Left colon (tissue), 2 donors: ENCODE measurements at regions not wholly inside any gene's neighbourhood (a gene's known extent, or its start where the extent isn't known, plus 50 kb on each side); places are given as distances from the start of the nearest gene placed in this dataset.
A peak's percentile ranks its signal among the peaks of the same experiment; 100 is the strongest.

ENCODE experiments used
- ATAC-seq: fragments of 200-7000 bp; cut with Tn5 transposase; one replicate; pipeline ENCODE4 v1.9.1; 2020; ENCODE audit warnings: mild to moderate bottlenecking, moderate library complexity
- DNase-seq, 2 donors: peaks; one replicate each; pipeline ENCODE4 v3.0.0-alpha.2; 2020
- intact Hi-C, 2 donors: fragments of 100-400 bp; cut with DNase I in 1 of 2; cut with micrococcal nuclease in 1 of 2; formaldehyde crosslinking; loops; one replicate each; pipeline versions ENCODE4 v1.11.2 to v1.14.0; 2022; cut with DNase I, micrococcal nuclease
- donor health status: DM: no; HTN: no; CAD: no.
- donor health status: DM: yes; HTN: yes; CAD: no.

DNA sequence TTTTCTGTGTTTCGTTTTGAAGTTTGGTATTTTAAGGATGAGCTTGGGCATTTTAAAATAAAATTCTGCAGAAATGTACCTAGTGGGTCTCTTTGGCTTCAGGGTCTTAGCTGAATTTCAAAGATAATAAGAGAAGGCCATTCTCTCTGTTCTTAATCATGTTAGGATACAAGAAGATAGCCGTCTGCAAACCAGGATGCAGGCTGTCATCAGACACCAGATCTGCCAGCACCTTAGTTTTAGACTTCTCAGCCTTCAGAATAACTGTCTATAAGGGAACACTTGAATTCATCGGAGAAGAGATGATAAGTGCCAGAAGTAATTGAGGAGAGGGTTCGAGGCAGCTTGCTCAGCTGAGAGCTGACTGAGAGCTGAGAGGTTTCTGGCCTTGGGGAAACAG lies 202.1 kb downstream of the REEP3 start:
- intact Hi-C loops: loop anchor here in 1 of 2 donors (2.0 kb wide), 1 partner anchor 557 kb away; no protein-coding TSS in a partner anchor

DNA sequence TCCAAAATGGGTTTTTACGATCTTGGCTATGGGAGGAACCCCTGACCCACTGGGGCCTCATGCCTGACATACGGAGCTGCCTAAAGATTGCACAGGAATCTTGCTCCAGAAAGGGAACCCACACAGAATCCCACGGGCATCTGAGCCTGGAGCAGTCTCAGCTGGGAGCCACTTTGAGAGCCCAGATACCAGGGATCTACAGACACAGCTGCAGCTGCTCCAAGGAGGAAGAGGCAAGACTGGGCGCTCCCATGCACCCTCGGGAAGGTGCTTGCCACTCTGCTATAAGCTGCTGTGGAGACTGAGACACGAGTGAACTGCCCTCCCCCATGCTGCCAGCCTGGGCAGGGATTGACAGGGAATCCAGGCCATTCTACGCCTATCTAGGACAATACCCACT lies 202.5 kb downstream of the REEP3 start:
- intact Hi-C loops: loop anchor here in 1 of 2 donors (2.0 kb wide), 1 partner anchor 557 kb away; no protein-coding TSS in a partner anchor
- DNase-seq (no peak), ATAC-seq (no peak)

More for the DNA sequence above, 202.1 kb downstream of the REEP3 start:
- no peak for ATAC-seq
- no peak for DNase-seq

DNA sequence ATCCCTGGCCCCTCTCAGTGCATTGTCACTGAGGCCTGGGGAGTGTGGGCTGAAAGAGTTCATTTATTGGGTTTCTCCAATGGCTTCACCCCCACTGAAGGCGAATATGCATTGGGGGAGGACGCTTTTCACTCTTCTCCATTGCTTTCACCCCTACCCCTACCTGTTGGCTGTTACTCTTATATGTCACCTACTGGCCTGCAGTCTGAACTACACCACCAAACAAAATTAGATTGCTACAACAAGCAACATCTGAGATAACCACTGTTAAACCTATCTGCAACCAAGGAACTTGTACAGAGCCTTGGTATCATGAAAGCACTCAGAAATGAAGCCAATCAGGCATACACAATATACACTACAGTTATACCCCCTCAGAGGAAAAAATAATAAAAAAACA lies 203.7 kb downstream of the REEP3 start:
- intact Hi-C loops: no loop called here
- ATAC-seq: no peak

DNA sequence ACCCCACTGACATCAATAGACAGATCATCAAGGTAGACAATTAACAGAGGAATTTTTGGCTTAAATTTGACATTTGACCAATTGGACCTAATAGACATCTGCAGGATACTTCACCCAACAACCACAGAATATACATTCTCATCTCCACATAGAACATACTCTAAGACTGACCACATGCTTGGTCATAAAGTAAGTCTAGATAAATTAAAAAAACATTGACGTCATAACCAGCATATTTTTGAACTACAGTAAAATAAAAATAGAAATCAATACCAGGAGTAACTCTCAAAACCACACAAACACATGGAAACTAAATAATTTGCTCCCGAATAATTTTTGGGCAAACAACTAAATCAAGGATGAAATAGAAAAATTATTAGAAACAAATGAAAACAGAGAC lies 205.7 kb downstream of the REEP3 start:
- DNase-seq (no peak), ATAC-seq (no peak)
- intact Hi-C loops: no loop called here

More for the DNA sequence above, 203.7 kb downstream of the REEP3 start:
- DNase-seq: no peak

DNA sequence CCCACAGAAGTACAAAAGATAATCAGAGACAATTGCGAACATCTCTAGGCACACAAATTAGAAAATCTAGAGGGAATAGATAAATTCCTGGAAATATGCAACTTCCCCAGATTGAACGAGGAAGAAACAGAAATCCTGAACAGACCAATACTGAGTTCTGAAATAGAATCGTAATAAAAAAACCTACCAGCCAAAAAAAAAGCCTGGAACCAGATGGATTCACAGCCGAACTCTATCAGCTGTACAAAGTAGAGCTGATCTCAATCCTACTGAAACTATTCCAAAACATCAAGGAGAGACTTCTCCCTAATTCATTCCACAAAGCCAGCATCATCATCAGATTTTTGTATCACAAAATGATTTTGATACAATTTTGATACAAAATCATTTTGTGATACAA lies 206.4 kb downstream of the REEP3 start:
- DNase-seq: no peak
- no peak for ATAC-seq
- intact Hi-C loops: no loop called here

DNA sequence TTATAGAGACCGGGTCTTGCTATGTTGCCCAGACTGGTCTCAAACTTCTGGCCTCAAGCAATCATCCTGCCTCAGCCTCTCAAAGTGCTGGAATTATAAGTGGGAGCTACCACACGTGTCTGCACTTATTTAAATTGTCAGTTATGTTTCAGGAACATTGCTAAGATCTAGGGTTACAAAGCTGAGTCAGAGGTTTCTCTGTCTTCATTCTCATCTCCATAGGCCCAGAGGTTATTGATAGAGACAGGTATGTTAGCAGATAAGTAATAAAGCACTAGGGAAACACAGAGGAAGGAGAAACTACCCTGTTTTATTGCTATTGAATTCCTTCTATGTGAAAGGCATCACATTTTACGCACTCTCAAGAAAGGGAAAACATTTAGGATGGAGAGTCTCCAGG lies 214.1 kb downstream of the REEP3 start:
- no peak for DNase-seq
- no peak for ATAC-seq
- intact Hi-C loops: no loop called here

DNA sequence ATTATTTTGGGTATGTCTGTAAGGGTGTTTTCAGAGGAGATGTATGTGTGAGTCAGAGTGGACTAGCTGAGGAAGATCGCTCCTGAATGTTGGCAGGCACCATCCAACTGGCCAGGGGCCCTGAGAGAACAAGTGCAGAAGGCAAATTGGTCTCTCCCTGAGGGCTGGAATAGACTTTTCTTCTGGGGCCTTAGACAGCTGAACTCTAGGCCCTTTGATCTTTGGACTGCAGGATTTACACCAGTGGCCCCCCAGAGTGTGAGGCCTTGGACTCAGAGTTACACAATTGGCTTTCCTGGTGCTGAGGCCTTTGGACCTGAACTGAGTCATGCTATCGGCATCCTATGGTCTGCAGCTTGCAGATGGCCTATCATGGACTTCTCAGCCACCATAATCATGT lies 217.2 kb downstream of the REEP3 start:
- ATAC-seq: peak; percentile 76
- DNase-seq: no peak
- intact Hi-C loops: no loop called here

DNA sequence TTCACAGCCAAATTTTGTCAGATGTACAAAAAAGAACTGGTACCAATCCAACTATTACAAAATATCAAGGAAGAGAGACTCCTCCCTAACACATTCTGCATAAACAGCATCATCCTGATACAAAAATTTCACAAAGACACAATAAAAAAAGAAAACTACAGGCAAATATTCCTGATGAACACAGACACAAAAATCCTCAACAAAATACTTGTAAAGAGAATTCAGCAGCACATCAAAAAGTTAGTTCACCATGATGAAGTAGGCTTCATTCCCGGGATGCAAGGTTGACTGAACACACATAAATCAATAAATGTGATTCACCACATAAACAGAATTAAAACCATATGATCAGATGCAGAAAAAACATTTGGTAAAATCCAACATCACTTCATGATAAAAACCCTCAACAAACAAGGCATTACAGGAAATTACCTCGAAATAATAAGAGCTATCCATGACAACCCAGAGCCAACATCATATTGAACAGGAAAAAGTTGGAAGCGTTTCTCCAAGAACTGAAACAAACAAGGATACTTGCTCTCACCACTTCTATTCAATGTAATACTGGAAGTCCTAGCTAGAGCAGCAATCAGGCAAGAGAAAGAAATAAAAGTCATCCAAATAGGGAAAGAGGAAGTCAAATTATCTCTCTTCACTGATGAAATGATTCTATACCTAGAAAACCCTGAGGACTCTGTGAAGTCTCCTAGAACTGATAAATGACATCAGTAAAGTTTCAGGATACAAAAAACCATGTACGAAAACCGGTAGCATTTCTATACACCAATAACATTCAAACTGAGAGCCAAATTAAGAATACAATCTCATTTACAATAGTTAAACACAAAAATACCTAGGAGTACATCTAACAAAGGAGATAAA lies 223.1 kb downstream of the REEP3 start:
- intact Hi-C loops: no loop called here
- DNase-seq (no peak), ATAC-seq (no peak)

DNA sequence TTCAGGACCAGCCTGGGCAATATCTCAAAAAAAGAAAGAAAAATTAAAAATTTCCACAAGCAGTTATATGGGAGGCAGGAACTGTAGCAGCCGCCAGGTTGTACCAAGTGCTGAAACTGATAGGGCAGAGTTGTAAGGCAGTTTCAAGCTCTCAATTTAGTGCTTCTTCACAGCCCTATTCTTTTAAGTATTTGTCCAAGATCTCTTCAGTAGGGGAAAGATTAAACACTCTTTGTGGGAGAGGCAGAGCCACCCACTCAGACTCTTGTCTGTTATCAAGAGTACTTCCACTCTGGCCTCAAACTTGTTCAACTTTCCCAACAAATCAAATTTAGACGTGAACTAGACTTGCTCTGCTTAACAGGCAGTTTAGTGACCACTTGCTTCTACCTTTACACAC lies 228.7 kb downstream of the REEP3 start:
- ATAC-seq (no peak), DNase-seq (no peak)
- intact Hi-C loops: no loop called here

DNA sequence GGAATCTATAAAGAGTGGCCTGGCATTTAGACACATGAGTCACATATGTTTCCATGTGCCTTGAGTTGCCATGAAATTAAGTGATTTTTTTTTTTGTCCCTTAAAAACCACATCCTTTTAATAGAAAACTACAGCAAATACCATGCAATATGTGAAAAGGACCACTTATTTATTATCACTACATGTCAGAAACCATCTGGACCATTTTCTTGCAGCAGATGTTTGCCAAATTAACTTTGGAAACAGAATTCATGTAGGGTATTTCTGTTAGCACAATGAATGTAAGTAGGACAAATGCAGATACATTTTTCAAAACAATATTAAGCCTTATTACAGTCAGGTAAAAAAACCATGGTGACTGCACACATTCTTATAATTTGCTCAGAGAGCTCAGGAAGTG lies 230.6 kb downstream of the REEP3 start:
- intact Hi-C loops: no loop called here
- ATAC-seq (no peak), DNase-seq (no peak)

DNA sequence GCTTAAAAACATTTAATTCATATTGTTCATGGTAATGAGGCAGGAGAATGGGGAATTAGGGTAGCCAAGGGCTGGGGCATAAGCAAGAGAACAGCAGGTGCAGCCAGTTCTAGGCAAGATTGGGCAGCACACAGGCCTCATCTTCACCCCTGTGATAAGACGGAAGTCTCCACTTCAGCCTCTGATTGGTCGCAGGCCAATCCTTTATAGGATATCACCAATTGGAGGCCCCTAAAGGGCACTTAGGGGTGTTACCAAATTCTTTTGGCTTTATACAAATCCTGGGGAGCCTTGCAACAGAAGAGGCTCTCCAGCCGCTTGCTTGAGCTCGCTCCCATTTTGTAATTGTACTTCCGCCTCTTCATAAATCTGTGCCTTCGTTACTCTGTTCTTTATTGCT lies 231.1 kb downstream of the REEP3 start:
- DNase-seq (no peak), ATAC-seq (no peak)
- intact Hi-C loops: no loop called here

DNA sequence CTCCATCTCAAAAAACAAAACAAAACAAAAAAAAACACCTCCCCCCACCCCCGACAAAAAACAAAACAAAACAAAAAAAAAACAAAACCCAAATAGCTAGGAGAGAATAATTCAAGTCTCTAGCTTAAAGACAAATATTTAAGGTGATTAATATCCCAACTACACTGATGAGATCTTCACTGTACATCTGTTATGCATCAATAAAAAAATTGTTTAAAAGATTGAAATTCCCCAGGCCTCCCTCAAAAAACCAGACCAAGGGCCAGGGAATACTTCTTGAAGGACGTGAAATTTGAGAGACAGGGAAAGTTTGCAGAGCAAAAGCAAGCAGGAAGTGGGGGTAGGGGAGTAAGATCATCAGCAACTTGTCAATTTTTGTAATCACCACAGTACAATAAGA lies 232.6 kb downstream of the REEP3 start:
- DNase-seq: no peak
- no peak for ATAC-seq
- intact Hi-C loops: no loop called here

DNA sequence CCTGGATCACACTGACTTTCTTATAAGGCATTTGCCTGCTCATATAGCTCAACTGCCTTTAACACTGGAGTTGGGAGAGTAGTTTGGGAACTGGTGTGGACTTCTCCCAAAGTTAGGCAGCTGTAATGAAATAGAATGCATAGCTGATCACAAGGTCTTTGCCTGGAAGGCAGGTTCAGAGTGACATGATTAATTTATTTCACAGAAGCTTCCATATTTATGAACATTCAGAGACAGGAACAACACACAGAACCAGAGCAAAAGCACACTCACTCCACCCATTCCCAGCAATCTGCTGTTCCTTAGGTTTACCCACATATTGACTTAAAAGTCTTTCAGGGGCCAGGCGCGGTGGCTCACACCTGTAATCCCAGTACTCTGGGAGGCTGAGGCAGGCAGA lies 234.2 kb downstream of the REEP3 start:
- ATAC-seq: no peak
- no peak for DNase-seq
- intact Hi-C loops: no loop called here

DNA sequence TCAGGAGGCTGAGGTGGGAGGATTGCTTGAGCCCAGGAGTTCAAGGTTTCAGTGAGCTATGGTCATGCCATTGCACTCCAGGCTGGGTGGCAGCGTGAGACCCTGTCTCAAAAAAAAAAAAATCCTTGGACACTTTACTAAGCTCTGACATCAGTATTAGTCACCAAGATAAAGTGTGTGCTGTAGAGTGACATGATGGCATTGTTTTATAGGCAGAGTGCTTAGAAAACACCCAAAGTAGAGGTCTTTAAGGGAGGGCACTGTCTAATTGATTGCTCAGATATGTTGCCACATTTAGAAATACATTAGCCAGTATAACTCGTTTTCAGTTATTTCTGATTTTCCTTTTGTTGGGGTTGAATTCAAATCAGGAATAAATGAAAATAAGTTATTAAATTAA lies 235.9 kb downstream of the REEP3 start:
- intact Hi-C loops: no loop called here
- ATAC-seq: no peak
- no peak for DNase-seq

DNA sequence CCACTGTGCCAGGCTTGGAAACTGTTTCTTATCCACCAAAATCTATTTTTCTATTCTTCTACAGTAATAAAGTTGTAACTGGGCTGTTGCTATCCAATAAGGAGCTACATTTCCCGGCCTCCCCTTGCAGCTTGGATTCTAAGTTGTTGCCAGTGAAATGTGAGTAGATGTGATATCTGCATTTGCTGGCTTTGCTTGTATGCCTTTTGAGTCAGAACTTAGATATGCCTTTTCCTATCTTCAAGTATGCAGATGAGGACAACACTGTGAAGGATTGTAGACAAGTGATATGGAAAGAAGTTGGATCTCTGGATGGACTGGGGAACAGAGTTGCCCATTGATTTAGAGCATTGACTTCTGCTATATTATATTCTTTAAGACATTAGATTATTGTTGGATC lies 236.9 kb downstream of the REEP3 start:
- DNase-seq: no peak
- ATAC-seq: no peak
- intact Hi-C loops: no loop called here

DNA sequence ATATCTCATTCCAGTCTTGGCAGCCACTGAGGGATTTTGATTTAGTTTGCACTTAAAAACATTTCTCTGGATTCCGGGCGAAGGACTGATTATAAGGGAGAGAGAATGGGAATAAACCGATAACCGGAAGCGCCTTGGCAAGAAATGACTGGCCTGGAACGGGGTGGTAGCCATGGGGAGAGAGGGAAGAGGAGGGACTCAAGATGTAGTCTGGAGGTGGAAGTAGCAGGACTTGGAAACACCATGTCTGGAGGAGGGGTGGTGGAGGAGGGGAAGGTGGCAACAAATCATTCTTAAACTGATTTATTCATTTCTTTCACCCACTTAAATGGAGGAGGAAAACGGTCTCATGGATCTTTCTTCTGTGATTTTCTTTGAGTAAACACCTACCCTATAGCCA lies 238.1 kb downstream of the REEP3 start:
- ATAC-seq (no peak), DNase-seq (no peak)
- intact Hi-C loops: no loop called here

DNA sequence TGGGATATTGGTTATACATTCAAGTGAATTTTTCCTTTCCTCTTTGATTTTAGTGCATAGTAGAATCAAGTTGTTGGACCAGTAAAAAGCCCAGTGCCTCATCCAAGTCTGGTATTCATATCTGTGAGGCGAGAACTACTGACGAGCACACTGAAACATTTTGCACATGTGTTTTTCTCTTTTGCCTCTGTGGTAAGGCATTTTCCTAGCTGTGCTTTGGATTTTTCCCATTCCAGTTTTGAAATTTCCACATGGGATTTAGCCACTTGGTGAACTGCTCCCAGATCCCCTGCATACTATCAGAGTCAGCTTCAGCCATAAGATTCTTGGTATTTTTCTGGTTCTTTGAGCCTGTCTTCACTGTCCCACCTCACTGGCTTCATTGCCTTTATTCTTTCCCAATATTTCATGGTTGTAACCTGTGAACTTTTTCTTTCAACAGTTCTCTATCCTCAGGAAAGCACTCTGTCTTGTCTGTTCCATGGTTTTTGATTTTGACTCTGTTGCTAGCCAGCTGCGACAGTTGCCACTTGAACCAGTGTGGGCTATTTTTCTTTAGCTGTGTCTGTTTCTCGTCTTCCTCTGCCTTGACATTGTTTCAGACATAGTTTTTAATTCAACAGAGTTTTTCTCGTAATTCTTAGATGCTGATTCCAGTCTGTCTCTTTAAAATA lies 239.0 kb downstream of the REEP3 start:
- intact Hi-C loops: no loop called here
- DNase-seq: no peak
- ATAC-seq: no peak

DNA sequence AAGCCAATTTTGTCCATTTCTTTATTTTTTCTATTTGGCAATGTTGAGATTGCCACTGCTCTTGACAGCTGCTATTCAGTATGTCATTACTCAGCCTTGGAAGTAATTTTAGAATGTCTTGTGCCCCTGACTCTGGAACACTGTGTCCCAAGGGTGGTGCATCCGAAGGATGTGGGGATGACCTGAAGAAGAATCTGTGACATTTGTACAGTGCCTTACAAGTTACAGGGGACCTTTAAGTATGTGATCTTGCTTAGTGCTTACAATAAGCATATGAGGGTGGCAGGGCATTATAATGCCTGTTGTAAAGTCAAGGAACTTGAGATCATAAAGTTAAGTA lies 239.5 kb downstream of the REEP3 start:
- intact Hi-C loops: no loop called here
- DNase-seq (no peak), ATAC-seq (no peak)

DNA sequence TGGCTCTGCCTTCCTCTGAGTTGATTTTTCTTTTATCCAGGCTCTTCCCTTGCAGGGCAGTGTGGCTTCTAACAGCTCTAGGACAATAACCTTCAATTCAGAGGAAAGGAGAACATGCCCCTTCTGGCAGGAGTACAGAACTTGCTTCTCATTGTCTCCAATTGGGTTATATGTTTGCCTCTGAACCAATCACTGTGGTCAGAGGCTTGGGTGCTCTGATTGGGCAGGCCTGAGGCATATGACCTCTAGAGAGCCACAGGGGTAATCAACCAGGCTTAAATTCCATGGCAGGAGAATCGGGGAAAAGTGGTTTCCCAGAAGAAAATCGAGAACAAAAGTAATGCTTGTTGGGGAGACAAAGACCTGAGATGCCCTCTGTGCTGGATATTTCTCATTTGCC lies 240.0 kb downstream of the REEP3 start:
- intact Hi-C loops: no loop called here
- ATAC-seq (no peak), DNase-seq (no peak)

DNA sequence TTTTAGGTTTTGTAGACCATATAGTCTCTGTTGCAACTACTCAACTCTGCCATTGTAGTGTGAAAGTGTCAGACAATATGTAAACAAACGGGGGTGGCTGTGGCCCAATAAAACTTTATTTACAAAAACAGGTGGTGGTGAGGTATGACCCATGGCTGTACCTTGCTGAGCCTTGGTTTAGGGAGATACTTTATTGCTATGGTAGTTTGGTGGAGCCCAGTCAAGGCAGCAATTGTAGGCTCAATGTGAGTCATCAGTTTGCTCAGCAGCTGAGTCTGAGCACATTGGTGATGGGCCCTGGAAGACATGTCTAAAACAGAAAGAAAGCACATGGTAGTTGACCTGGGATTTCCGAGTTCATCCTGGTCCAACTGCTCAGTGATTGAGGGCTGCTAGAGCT lies 242.5 kb downstream of the REEP3 start:
- DNase-seq (no peak), ATAC-seq (peak; percentile 82)
- intact Hi-C loops: no loop called here

DNA sequence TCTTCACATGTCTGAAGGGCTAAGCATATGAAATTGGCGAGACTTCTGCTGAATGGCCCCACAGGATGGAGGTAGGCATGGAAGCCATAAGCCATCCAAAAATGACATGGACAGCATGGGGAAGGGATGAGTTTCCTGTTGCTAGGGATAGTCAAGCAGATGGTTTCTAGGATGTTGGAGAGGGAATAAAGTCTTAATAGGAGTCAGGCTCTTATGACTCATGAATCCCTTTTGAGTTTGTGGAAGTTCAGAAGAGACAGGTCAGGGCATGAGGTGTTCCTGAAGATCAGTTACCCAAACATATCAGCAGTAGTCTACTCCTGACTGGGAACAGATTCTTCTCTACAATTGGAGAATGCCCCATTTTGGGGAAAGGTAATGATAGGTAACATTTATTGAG lies 243.9 kb downstream of the REEP3 start:
- DNase-seq (no peak), ATAC-seq (no peak)
- intact Hi-C loops: no loop called here
